Progenitor cell of endocrine pancreas (in vitro differentiated cells): ENCODE measurements at regions not wholly inside any gene's neighbourhood (a gene's known extent, or its start where the extent isn't known, plus 50 kb on each side); places are given as distances from the start of the nearest gene placed in this dataset.

ENCODE experiments used
- DNase-seq: peaks from one replicate; pipeline ENCODE4 v3.0.0; 2021; ENCODE audit warnings: low spot score; ENCODE audit not compliant: unreplicated experiment
- H3K27ac Mint-ChIP-seq: 2 replicates; pipeline ENCODE4 v1.8.0; 2021; ENCODE audit warnings: mild to moderate bottlenecking, moderate library complexity, mixed read lengths
- H3K27me3 Mint-ChIP-seq: 2 replicates; pipeline ENCODE4 v1.8.0; 2021; ENCODE audit warnings: mixed read lengths
- H3K36me3 Mint-ChIP-seq: 2 replicates; pipeline ENCODE4 v1.8.0; 2022; ENCODE audit warnings: mixed read lengths; ENCODE audit not compliant: insufficient read depth
- H3K4me1 Mint-ChIP-seq: 2 replicates; pipeline ENCODE4 v1.8.0; 2021; ENCODE audit warnings: low read depth, mixed read lengths
- H3K4me3 Mint-ChIP-seq: 2 replicates; pipeline ENCODE4 v1.8.0; 2021; ENCODE audit warnings: low read depth, mild to moderate bottlenecking, moderate library complexity, mixed read lengths
- H3K9me3 Mint-ChIP-seq: 2 replicates; pipeline ENCODE4 v1.8.0; 2021; ENCODE audit warnings: low read depth, mixed read lengths
- TF ChIP-seq, protein P1 (sequence below): fragments of 200-600 bp; sonication (generic); IDR thresholded peaks from one replicate; pipeline ENCODE4 v1.5.0; 2021; ENCODE audit warnings: antibody characterized with exemption, mild to moderate bottlenecking; ENCODE audit not compliant: unreplicated experiment

- H3K4me3 Mint-ChIP-seq: no peak overlapping the region
- peaks cover 3% of the 10 kb centered on the region for H3K4me1 Mint-ChIP-seq
- H3K36me3 Mint-ChIP-seq: no peaks in the 10 kb centered on the region
- peaks cover 10% of the 10 kb centered on the region for H3K27me3 Mint-ChIP-seq
- H3K9me3 Mint-ChIP-seq: no peaks in the 10 kb centered on the region
- no peak overlapping the region for H3K27ac Mint-ChIP-seq
- TF ChIP-seq, protein P1, sequence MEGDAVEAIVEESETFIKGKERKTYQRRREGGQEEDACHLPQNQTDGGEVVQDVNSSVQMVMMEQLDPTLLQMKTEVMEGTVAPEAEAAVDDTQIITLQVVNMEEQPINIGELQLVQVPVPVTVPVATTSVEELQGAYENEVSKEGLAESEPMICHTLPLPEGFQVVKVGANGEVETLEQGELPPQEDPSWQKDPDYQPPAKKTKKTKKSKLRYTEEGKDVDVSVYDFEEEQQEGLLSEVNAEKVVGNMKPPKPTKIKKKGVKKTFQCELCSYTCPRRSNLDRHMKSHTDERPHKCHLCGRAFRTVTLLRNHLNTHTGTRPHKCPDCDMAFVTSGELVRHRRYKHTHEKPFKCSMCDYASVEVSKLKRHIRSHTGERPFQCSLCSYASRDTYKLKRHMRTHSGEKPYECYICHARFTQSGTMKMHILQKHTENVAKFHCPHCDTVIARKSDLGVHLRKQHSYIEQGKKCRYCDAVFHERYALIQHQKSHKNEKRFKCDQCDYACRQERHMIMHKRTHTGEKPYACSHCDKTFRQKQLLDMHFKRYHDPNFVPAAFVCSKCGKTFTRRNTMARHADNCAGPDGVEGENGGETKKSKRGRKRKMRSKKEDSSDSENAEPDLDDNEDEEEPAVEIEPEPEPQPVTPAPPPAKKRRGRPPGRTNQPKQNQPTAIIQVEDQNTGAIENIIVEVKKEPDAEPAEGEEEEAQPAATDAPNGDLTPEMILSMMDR: no peak
- no peak for DNase-seq
These were observed 146.7 kb upstream of the NPY start for GRCh38 chr7:24137338-24137737.

DNA sequence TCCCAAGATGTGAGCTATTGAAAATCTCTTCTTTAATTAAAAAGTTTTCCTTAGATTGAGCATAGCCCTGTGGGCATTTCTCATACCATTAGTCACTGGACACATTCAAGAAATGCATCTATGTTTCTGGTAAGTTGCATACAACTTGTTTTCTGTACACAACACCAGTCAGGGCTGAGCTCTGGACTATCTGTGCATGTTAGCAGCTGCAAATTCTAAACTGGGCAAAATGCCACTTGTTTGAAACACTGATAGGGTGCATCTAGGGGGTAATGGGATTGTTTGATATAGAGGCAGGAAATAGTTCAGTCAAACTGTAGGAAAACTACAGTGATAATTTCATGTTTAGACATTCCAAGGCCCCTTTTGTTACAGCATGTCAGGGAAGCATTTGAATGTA is 145.6 kb upstream of the NPY start:
- Mint-ChIP-seq H3K4me3 (no peak overlapping the region), H3K4me1 (peaks cover 3% of the 10 kb centered on the region), H3K9me3 (no peaks in the 10 kb centered on the region), H3K27me3 (peaks cover 10% of the 10 kb centered on the region), H3K27ac (no peak overlapping the region), H3K36me3 (no peaks in the 10 kb centered on the region)
- TF ChIP-seq, protein P1: no peak
- DNase-seq: no peak

- no peaks in the 10 kb centered on the region for H3K9me3 Mint-ChIP-seq
- no peak overlapping the region for H3K4me3 Mint-ChIP-seq
- no peaks in the 10 kb centered on the region for H3K36me3 Mint-ChIP-seq
- no peak for DNase-seq
- H3K27me3 Mint-ChIP-seq: peaks cover 7% of the 10 kb centered on the region
- TF ChIP-seq, protein P1: no peak
- no peak overlapping the region for H3K27ac Mint-ChIP-seq
- H3K4me1 Mint-ChIP-seq: peaks cover 8% of the 10 kb centered on the region
These were observed 144.0 kb upstream of the NPY start for GRCh38 chr7:24140001-24140400.

DNA sequence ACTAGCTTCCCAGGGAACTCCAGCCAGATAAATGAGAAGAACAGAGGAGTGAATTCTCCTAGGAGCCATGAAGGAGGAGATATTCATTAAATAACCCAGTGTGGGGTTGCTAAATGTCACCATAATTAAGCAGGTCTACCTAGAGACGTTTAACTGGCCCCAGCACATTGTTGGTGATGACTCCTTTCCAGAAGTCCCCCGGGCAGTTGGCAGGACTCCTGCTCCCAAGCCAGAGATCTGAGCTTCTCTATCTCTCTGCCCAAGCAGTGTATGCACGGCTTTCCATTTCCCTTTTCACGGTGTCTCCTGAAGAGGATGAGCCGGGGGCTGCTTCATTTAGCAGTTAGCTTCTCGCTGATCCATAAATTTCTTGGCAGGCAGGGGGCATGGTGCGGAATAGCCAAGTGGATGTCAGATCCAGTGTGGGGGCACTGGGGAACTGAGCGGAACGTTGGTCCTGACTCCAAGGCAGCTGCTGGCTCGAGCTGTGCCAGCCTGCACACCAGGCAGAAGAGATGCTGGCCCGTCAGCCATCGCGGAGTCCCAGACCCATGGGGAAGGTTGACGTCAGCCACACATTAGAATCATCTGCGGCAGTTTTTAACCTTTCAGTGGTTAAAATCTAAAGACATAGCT is 142.0 kb upstream of the NPY start:
- Mint-ChIP-seq H3K4me1 (peaks cover 13% of the 10 kb centered on the region), H3K9me3 (no peaks in the 10 kb centered on the region), H3K27ac (no peak overlapping the region), H3K4me3 (no peak overlapping the region), H3K27me3 (peaks cover 5% of the 10 kb centered on the region), H3K36me3 (no peaks in the 10 kb centered on the region)
- DNase-seq: no peak
- TF ChIP-seq, protein P1: no peak

DNA sequence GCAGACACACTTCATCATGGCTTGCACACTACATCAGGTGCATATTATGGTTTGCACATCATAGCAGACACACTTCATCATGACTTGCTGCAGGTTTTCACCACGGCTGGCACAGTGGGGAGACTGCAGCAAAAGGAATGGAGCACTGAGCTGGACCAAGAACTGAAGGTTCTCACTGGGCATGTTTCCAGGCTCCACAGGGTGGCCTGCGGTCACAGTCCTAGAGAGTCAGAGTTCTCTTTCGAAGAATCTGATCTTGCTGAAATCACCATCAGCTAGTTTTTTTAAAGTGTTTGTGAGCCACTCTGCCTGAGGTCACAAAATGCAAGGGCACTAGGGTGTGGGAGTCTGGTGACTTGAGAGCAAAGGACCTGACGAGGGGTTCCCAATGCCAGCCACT is 140.4 kb upstream of the NPY start:
- no peaks in the 10 kb centered on the region for H3K36me3 Mint-ChIP-seq
- no peaks in the 10 kb centered on the region for H3K9me3 Mint-ChIP-seq
- no peak overlapping the region for H3K27ac Mint-ChIP-seq
- peaks cover 13% of the 10 kb centered on the region for H3K4me1 Mint-ChIP-seq
- H3K27me3 Mint-ChIP-seq: no peaks in the 10 kb centered on the region
- no peak overlapping the region for H3K4me3 Mint-ChIP-seq
- TF ChIP-seq, protein P1: no peak
- DNase-seq: no peak
